GM18951 (cell line): ENCODE measurements at regions not wholly inside any gene's neighbourhood (a gene's known extent, or its start where the extent isn't known, plus 50 kb on each side); places are given as distances from the start of the nearest gene placed in this dataset.
"Not testable (repeated sequence)": the region's sequence is repeated elsewhere in the genome, so short reads cannot be mapped to it uniquely, and the experiment has no call there.

Experiments used
- POLR2A ChIP-seq: IDR thresholded peaks from 4 replicates; pipeline ENCODE4 v1.6.1; 2011; ENCODE audit warnings: mild to moderate bottlenecking; ENCODE audit not compliant: insufficient read length, insufficient read depth; ENCODE audit errors: extremely low read depth
- in situ Hi-C: fragments of 300-500 bp; cut with MboI; formaldehyde crosslinking; loops from one replicate; pipeline ENCODE4 v1.12.0; 2022; ENCODE audit warnings: low sequenced_read_pairs, mixed read lengths, inconsistent platforms; ENCODE audit not compliant: unreplicated experiment

GRCh38 chr4:57966987-57967760 lies 857.0 kb upstream of the IGFBP7 start:
- TF ChIP-seq POLR2A, result no peak
- in situ Hi-C loops, result no loop called here

GRCh38 chr4:57965431-57965830 lies 855.2 kb upstream of the IGFBP7 start:
- in situ Hi-C loops, result not testable (repeated sequence)

- in situ Hi-C loops, result no loop called here
- no peak for TF ChIP-seq POLR2A
Measured at GRCh38 chr4:57945298-57945697, 835.1 kb upstream of the IGFBP7 start.

- in situ Hi-C loops, result no loop called here
- TF ChIP-seq POLR2A, result no peak
Measured at GRCh38 chr4:57943682-57944081, 833.5 kb upstream of the IGFBP7 start.

GRCh38 chr4:57937326-57937725 lies 827.1 kb upstream of the IGFBP7 start:
- in situ Hi-C loops, result not testable (repeated sequence)

- no peak for TF ChIP-seq POLR2A
- in situ Hi-C loops, result no loop called here
Measured at GRCh38 chr4:57926311-57926710, 816.1 kb upstream of the IGFBP7 start.

GRCh38 chr4:57924951-57925350 lies 814.8 kb upstream of the IGFBP7 start:
- in situ Hi-C loops, result no loop called here
- TF ChIP-seq POLR2A, result no peak

GRCh38 chr4:57916479-57916878 lies 806.3 kb upstream of the IGFBP7 start:
- in situ Hi-C loops, result no loop called here
- TF ChIP-seq POLR2A, result no peak

GRCh38 chr4:57911203-57911602 lies 801.0 kb upstream of the IGFBP7 start:
- TF ChIP-seq POLR2A, result no peak
- in situ Hi-C loops, result no loop called here

GRCh38 chr4:57910151-57910550 lies 800.0 kb upstream of the IGFBP7 start:
- no peak for TF ChIP-seq POLR2A
- in situ Hi-C loops, result no loop called here

GRCh38 chr4:57905965-57906364 lies 795.8 kb upstream of the IGFBP7 start:
- no peak for TF ChIP-seq POLR2A
- in situ Hi-C loops, result no loop called here

GRCh38 chr4:57877047-57877458 lies 766.9 kb upstream of the IGFBP7 start:
- TF ChIP-seq POLR2A, result no peak
- in situ Hi-C loops, result no loop called here

GRCh38 chr4:57875829-57876392 lies 765.7 kb upstream of the IGFBP7 start:
- no peak for TF ChIP-seq POLR2A
- in situ Hi-C loops, result no loop called here

GRCh38 chr4:57866468-57867171 lies 756.4 kb upstream of the IGFBP7 start:
- in situ Hi-C loops, result no loop called here
- no peak for TF ChIP-seq POLR2A
